22Rv1 (cell line): ENCODE measurements at regions not wholly inside any gene's neighbourhood (a gene's known extent, or its start where the extent isn't known, plus 50 kb on each side); places are given as distances from the start of the nearest gene placed in this dataset.

ENCODE experiments used
- CTCF ChIP-seq: fragments of 450-650 bp; IDR thresholded peaks from 2 replicates; pipeline ENCODE4 v1.5.1; 2017; ENCODE audit warnings: mild to moderate bottlenecking
- ZFX ChIP-seq: fragments of 450-650 bp; IDR thresholded peaks from 2 replicates; pipeline ENCODE4 v1.6.1; 2017; ENCODE audit warnings: antibody characterized with exemption, borderline replicate concordance

GRCh38 chr4:144289667-144290428 is 149.3 kb upstream of the GYPA start:
- TF ChIP-seq CTCF: no peak
- TF ChIP-seq ZFX: no peak
